HepG2 (cell line): ENCODE measurements at regions not wholly inside any gene's neighbourhood (a gene's known extent, or its start where the extent isn't known, plus 50 kb on each side); places are given as distances from the start of the nearest gene placed in this dataset.

Experiments used
- FOSL1 ChIP-seq: sonication (generic); formaldehyde crosslinking; IDR thresholded peaks from 2 replicates; pipeline ENCODE4 v1.9.0; 2021; ENCODE audit warnings: missing genetic modification reagents, borderline replicate concordance
- FOXO4 ChIP-seq: sonication (generic); formaldehyde crosslinking; conservative IDR thresholded peaks from 2 replicates; pipeline ENCODE4 v1.8.1; 2023; ENCODE audit warnings: missing genetic modification reagents
- HIC2 ChIP-seq: sonication (generic); formaldehyde crosslinking; IDR thresholded peaks from 2 replicates; pipeline ENCODE4 v1.9.0; 2022; ENCODE audit warnings: low read depth, missing genetic modification reagents
- KAT8 ChIP-seq: IDR thresholded peaks from 2 replicates; pipeline ENCODE4 v1.6.1; 2016; ENCODE audit warnings: missing genetic modification reagents, missing compliant biosample characterization
- KDM3A ChIP-seq: IDR thresholded peaks from 2 replicates; pipeline ENCODE4 v1.6.1; 2018; ENCODE audit warnings: low read depth, missing compliant biosample characterization
- MBD4 ChIP-seq: IDR thresholded peaks from 2 replicates; pipeline ENCODE4 v1.6.1; 2012; ENCODE audit warnings: low read length, inconsistent platforms, borderline replicate concordance
- NAIF1 ChIP-seq: sonication (generic); formaldehyde crosslinking; IDR thresholded peaks from 2 replicates; pipeline ENCODE4 v1.5.0; 2020; ENCODE audit warnings: mild to moderate bottlenecking, missing genetic modification reagents, borderline replicate concordance
- ONECUT2 ChIP-seq: sonication (generic); formaldehyde crosslinking; IDR thresholded peaks from 2 replicates; pipeline ENCODE4 v1.4.0; 2020; ENCODE audit warnings: missing genetic modification reagents
- RARA ChIP-seq: IDR thresholded peaks from 2 replicates; pipeline ENCODE4 v1.6.1; 2016; ENCODE audit warnings: missing genetic modification reagents, missing compliant biosample characterization
- REXO4 ChIP-seq: sonication (generic); formaldehyde crosslinking; IDR thresholded peaks from 2 replicates; pipeline ENCODE4 v1.8.0; 2022; ENCODE audit warnings: missing genetic modification reagents, mild to moderate bottlenecking, borderline replicate concordance
- SOX5 ChIP-seq: IDR thresholded peaks from 2 replicates; pipeline ENCODE4 v1.6.1; 2016; ENCODE audit warnings: borderline replicate concordance
- UBTF ChIP-seq: sonication (generic); formaldehyde crosslinking; IDR thresholded peaks from 2 replicates; pipeline ENCODE4 v1.4.0; 2020; ENCODE audit warnings: mild to moderate bottlenecking, missing genetic modification reagents
- ZNF274 ChIP-seq: sonication (generic); formaldehyde crosslinking; IDR thresholded peaks from 2 replicates; pipeline ENCODE4 v1.5.1; 2020; ENCODE audit warnings: mild to moderate bottlenecking, missing genetic modification reagents
- ZNF331 ChIP-seq: sonication (generic); formaldehyde crosslinking; IDR thresholded peaks from 2 replicates; pipeline ENCODE4 v1.4.0; 2020; ENCODE audit warnings: missing genetic modification reagents
- ZNF350 ChIP-seq: sonication (generic); formaldehyde crosslinking; IDR thresholded peaks from 2 replicates; pipeline ENCODE4 v1.4.0; 2020; ENCODE audit warnings: mild to moderate bottlenecking, low read depth, missing genetic modification reagents, borderline replicate concordance
- ZNF512 ChIP-seq: sonication (generic); formaldehyde crosslinking; IDR thresholded peaks from 2 replicates; pipeline ENCODE4 v1.4.0; 2020; ENCODE audit warnings: mild to moderate bottlenecking, missing genetic modification reagents
- ZNF569 ChIP-seq: sonication (generic); formaldehyde crosslinking; IDR thresholded peaks from 2 replicates; pipeline ENCODE4 v1.5.0; 2020; ENCODE audit warnings: mild to moderate bottlenecking, missing genetic modification reagents, moderate library complexity, borderline replicate concordance
- ZNF629 ChIP-seq: sonication (generic); formaldehyde crosslinking; conservative IDR thresholded peaks from 2 replicates; pipeline ENCODE4 v1.5.0; 2020; ENCODE audit warnings: missing genetic modification reagents
- ZNF652 ChIP-seq: IDR thresholded peaks from 2 replicates; pipeline ENCODE4 v1.6.1; 2016; ENCODE audit warnings: low read depth, borderline replicate concordance
- ZNF782 ChIP-seq: sonication (generic); formaldehyde crosslinking; IDR thresholded peaks from 2 replicates; pipeline ENCODE4 v1.4.0; 2020; ENCODE audit warnings: missing genetic modification reagents, mild to moderate bottlenecking, borderline replicate concordance
- TF ChIP-seq, protein P1 (sequence below): sonication (generic); formaldehyde crosslinking; conservative IDR thresholded peaks from 2 replicates; pipeline ENCODE4 v1.5.0; 2020; ENCODE audit warnings: missing genetic modification reagents
- TF ChIP-seq, protein P2 (sequence below): sonication (generic); formaldehyde crosslinking; IDR thresholded peaks from 2 replicates; pipeline ENCODE4 v1.8.1; 2023; ENCODE audit warnings: missing genetic modification reagents, mild to moderate bottlenecking, borderline replicate concordance

DNA sequence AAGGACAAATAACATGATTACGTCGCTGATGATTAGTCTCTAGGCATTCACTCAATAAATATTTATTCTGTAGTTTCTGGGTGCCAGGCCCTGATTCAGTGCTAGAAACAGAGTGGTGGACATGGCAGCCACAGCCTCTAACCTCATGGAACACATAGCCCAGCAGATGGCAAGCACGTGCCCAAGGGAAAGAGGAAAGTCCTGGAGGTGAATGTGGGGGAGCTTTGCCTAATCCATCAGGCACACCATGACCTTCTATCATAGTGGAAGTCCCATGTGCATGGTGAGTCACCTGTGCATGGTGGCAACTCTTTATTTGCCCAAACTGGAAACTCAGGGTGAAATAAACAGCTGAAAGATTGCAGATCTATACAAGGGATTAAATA, 143.0 kb upstream of the TNFAIP3 start (continued):
- TF ChIP-seq, protein P1, sequence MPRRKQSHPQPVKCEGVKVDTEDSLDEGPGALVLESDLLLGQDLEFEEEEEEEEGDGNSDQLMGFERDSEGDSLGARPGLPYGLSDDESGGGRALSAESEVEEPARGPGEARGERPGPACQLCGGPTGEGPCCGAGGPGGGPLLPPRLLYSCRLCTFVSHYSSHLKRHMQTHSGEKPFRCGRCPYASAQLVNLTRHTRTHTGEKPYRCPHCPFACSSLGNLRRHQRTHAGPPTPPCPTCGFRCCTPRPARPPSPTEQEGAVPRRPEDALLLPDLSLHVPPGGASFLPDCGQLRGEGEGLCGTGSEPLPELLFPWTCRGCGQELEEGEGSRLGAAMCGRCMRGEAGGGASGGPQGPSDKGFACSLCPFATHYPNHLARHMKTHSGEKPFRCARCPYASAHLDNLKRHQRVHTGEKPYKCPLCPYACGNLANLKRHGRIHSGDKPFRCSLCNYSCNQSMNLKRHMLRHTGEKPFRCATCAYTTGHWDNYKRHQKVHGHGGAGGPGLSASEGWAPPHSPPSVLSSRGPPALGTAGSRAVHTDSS (CRISPR knock-in tag): no peak
- TF ChIP-seq ZNF512 (CRISPR knock-in tag) (no peak), ZNF652 (peak; percentile 43; the same call in 1 of the 2 replicates), ZNF331 (CRISPR knock-in tag) (peak; percentile 85), FOSL1 (CRISPR knock-in tag) (peak; percentile 80), ZNF350 (0 out of 2 replicates have a peak, but pooled peaks have one; percentile 40), REXO4 (CRISPR knock-in tag) (no peak), MBD4 (no peak), SOX5 (CRISPR knock-in tag) (peak; percentile 70), KAT8 (CRISPR knock-in tag) (peak; percentile 41; the same call in 1 of the 2 replicates), ZNF569 (no peak), ZNF274 (peak; percentile 45; the same call in 1 of the 2 replicates), FOXO4 (CRISPR knock-in tag) (peak; percentile 90; the same call in 1 of the 2 replicates), KDM3A (CRISPR knock-in tag) (peak; percentile 37; the same call in 1 of the 2 replicates), HIC2 (CRISPR knock-in tag) (no peak; the same call in 1 of the 2 replicates), ONECUT2 (peak; percentile 51; the same call in 1 of the 2 replicates), RARA (peak; percentile 86), NAIF1 (CRISPR knock-in tag) (peak; percentile 55; the same call in 1 of the 2 replicates), ZNF629 (CRISPR knock-in tag) (peak; percentile 39), UBTF (0 out of 2 replicates have a peak, but pooled peaks have one; percentile 12), ZNF782 (no peak; the same call in 1 of the 2 replicates)
- TF ChIP-seq, protein P2, sequence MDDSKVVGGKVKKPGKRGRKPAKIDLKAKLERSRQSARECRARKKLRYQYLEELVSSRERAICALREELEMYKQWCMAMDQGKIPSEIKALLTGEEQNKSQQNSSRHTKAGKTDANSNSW (CRISPR knock-in tag): no peak
